MM.1S (cell line): ENCODE measurements at regions not wholly inside any gene's neighbourhood (a gene's known extent, or its start where the extent isn't known, plus 50 kb on each side); places are given as distances from the start of the nearest gene placed in this dataset.

Experiments used
- DNase-seq: peaks from one replicate; pipeline ENCODE4 v3.0.0-alpha.2; 2015
- H2AFZ ChIP-seq: fragments of 300-600 bp; sonication (generic); 2 replicates; pipeline ENCODE4 v1.6.0; 2016; ENCODE audit warnings: antibody characterized with exemption, low read length
- H3F3A ChIP-seq: fragments of 300-600 bp; sonication (generic); 2 replicates; pipeline ENCODE4 v1.6.1; 2016; ENCODE audit warnings: mild to moderate bottlenecking, antibody characterized with exemption, low read length, moderate library complexity, mixed read lengths; ENCODE audit not compliant: insufficient read depth
- H3K27ac ChIP-seq: fragments of 300-600 bp; sonication (generic); 2 replicates; pipeline ENCODE4 v1.5.1; 2016; ENCODE audit warnings: mild to moderate bottlenecking, low read length
- H3K27me3 ChIP-seq: fragments of 300-600 bp; sonication (generic); replicated peaks from 2 replicates; pipeline ENCODE4 v1.6.0; 2016; ENCODE audit warnings: low read length; ENCODE audit not compliant: insufficient read depth
- H3K36me3 ChIP-seq: fragments of 300-600 bp; sonication (generic); replicated peaks from 2 replicates; pipeline ENCODE4 v1.6.1; 2016; ENCODE audit warnings: mild to moderate bottlenecking, low read length, mixed read lengths; ENCODE audit not compliant: insufficient read depth
- H3K4me1 ChIP-seq: fragments of 300-600 bp; sonication (generic); 2 replicates; pipeline ENCODE4 v1.6.1; 2016; ENCODE audit warnings: low read length, mixed read lengths
- H3K4me2 ChIP-seq: fragments of 300-600 bp; sonication (generic); 2 replicates; pipeline ENCODE4 v1.6.0; 2016; ENCODE audit warnings: low read depth, low read length
- H3K4me3 ChIP-seq: fragments of 300-600 bp; sonication (generic); 2 replicates; pipeline ENCODE4 v1.5.1; 2016; ENCODE audit warnings: low read length, mixed read lengths
- H3K79me2 ChIP-seq: fragments of 300-600 bp; sonication (generic); 2 replicates; pipeline ENCODE4 v1.6.1; 2016; ENCODE audit warnings: mixed run types, low read length, mixed read lengths
- H3K9ac ChIP-seq: fragments of 300-600 bp; sonication (generic); 2 replicates; pipeline ENCODE4 v1.6.1; 2016; ENCODE audit warnings: low read length, mixed read lengths
- H3K9me2 ChIP-seq: fragments of 300-600 bp; sonication (generic); replicated peaks from 2 replicates; pipeline ENCODE4 v1.6.1; 2016; ENCODE audit warnings: mild to moderate bottlenecking, low read length, mixed read lengths; ENCODE audit not compliant: insufficient read depth
- H3K9me3 ChIP-seq: fragments of 300-600 bp; sonication (generic); replicated peaks from 2 replicates; pipeline ENCODE4 v1.6.1; 2016; ENCODE audit warnings: mild to moderate bottlenecking, low read length, mixed read lengths; ENCODE audit not compliant: insufficient read depth
- H4K20me1 ChIP-seq: fragments of 300-600 bp; sonication (generic); 2 replicates; pipeline ENCODE4 v1.6.1; 2016; ENCODE audit warnings: mild to moderate bottlenecking, low read length, moderate library complexity, mixed read lengths; ENCODE audit not compliant: insufficient read depth
- EZH2 ChIP-seq: fragments of 300-600 bp; sonication (generic); optimal IDR thresholded peaks from 2 replicates; pipeline ENCODE3; 2017; ENCODE audit warnings: low read depth, mild to moderate bottlenecking, antibody characterized with exemption, low read length, mixed read lengths
- EZH2phosphoT487 ChIP-seq: fragments of 300-600 bp; sonication (generic); IDR thresholded peaks from 2 replicates; pipeline ENCODE4 v1.6.1; 2018; ENCODE audit warnings: antibody characterized with exemption, low read length
- TF ChIP-seq, protein P1 (sequence below): fragments of 300-600 bp; sonication (generic); IDR thresholded peaks from 2 replicates; pipeline ENCODE4 v1.5.1; 2016; ENCODE audit warnings: antibody characterized with exemption, low read length, mixed read lengths

DNA sequence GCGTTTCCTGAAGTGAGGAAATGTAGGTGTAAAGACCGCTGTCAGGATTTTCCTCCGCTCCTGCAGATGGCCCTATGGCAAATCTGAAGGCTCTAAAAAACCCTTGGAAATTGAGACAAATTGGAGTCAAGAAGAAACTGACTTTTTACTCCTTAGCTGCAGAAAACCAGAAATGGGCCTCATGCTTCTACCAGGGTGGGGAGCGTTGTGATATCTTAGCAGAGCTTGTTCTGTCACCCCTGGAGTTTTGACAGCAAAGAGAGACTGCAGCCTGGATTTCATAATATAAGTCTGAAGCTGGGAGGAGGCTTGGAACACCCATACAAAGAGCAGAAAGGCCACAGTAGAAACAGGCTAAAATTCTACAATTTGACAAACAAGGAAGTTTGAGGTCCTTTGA lies 283.0 kb upstream of the PLSCR5 start:
- H3K9me2 ChIP-seq, result no peaks in the 10 kb centered on the region
- no peak overlapping the region for H3K4me2 ChIP-seq
- no peak for DNase-seq
- H3F3A ChIP-seq, result no peaks in the 10 kb centered on the region
- no peak overlapping the region for H2AFZ ChIP-seq
- H3K9ac ChIP-seq, result no peak overlapping the region
- no peaks in the 10 kb centered on the region for H3K27me3 ChIP-seq
- no peaks in the 10 kb centered on the region for H3K4me1 ChIP-seq
- no peak overlapping the region for H3K27ac ChIP-seq
- no peak overlapping the region for H3K4me3 ChIP-seq
- H3K79me2 ChIP-seq, result no peaks in the 10 kb centered on the region
- H3K9me3 ChIP-seq, result no peaks in the 10 kb centered on the region
- no peaks in the 10 kb centered on the region for H3K36me3 ChIP-seq
- H4K20me1 ChIP-seq, result no peaks in the 10 kb centered on the region
- TF ChIP-seq EZH2phosphoT487 (no peak), EZH2 (no peak)
- TF ChIP-seq, protein P1, sequence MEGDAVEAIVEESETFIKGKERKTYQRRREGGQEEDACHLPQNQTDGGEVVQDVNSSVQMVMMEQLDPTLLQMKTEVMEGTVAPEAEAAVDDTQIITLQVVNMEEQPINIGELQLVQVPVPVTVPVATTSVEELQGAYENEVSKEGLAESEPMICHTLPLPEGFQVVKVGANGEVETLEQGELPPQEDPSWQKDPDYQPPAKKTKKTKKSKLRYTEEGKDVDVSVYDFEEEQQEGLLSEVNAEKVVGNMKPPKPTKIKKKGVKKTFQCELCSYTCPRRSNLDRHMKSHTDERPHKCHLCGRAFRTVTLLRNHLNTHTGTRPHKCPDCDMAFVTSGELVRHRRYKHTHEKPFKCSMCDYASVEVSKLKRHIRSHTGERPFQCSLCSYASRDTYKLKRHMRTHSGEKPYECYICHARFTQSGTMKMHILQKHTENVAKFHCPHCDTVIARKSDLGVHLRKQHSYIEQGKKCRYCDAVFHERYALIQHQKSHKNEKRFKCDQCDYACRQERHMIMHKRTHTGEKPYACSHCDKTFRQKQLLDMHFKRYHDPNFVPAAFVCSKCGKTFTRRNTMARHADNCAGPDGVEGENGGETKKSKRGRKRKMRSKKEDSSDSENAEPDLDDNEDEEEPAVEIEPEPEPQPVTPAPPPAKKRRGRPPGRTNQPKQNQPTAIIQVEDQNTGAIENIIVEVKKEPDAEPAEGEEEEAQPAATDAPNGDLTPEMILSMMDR, result no peak

DNA sequence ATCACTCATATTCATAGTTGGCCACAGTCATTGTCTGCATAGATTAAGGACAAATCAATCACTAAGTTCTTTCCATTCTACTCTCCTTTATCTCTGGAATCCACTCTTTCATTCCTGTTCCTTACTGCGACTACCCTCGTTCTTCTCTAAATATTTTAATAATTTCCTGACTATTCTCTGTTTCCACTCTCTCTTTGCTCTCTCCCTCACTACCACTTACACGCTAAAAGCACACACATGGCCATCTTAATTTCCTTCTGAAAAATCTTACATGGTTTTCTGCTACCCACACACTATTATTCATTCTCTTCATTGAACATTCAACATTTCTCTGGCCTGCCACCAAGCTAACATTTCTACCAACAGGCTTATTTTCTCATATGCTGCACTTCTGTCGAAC lies 279.6 kb upstream of the PLSCR5 start:
- no peak overlapping the region for H2AFZ ChIP-seq

DNA sequence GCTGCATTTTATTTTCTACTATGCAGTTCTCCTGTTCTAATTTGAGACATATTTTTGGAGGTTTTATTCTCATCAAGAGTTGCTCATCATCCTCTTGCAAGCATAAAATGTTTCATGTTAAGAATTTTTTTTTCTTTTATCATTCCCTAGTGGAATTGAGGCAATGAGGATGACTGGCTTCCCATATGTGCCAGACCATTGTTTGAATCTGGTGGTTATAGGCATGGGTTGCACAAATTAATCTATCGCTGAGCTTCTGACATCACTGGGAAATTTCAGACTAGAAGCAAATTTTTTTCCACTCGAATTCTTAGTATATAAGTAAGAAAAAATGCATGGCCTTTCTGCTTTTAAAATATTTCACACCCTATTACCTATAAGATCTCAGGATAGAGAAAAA lies 279.1 kb upstream of the PLSCR5 start:
- H3K9ac ChIP-seq, result no peak overlapping the region
- no peak for DNase-seq
- H3K9me2 ChIP-seq, result no peaks in the 10 kb centered on the region
- H3K36me3 ChIP-seq, result no peaks in the 10 kb centered on the region
- H3K79me2 ChIP-seq, result no peaks in the 10 kb centered on the region
- no peak overlapping the region for H3K4me2 ChIP-seq
- no peak for TF ChIP-seq EZH2
- TF ChIP-seq, protein P1, result no peak
- no peak overlapping the region for H3K4me3 ChIP-seq
- no peaks in the 10 kb centered on the region for H3K9me3 ChIP-seq
- no peaks in the 10 kb centered on the region for H3K27me3 ChIP-seq
- H3K27ac ChIP-seq, result no peak overlapping the region
- no peaks in the 10 kb centered on the region for H4K20me1 ChIP-seq
- no peaks in the 10 kb centered on the region for H3K4me1 ChIP-seq
- H3F3A ChIP-seq, result no peaks in the 10 kb centered on the region
- H2AFZ ChIP-seq, result no peak overlapping the region

More for the DNA sequence above, 279.6 kb upstream of the PLSCR5 start:
- Histone ChIP-seq H3K36me3 (no peaks in the 10 kb centered on the region), H3K9me2 (no peaks in the 10 kb centered on the region), H3K4me1 (no peaks in the 10 kb centered on the region), H3K4me2 (no peak overlapping the region), H3K4me3 (no peak overlapping the region), H3K9me3 (no peaks in the 10 kb centered on the region), H4K20me1 (no peaks in the 10 kb centered on the region), H3K9ac (no peak overlapping the region), H3K27ac (no peak overlapping the region), H3K27me3 (no peaks in the 10 kb centered on the region), H3F3A (no peaks in the 10 kb centered on the region), H3K79me2 (no peaks in the 10 kb centered on the region)
- DNase-seq, result no peak
- TF ChIP-seq EZH2phosphoT487 (no peak), EZH2 (no peak)
- TF ChIP-seq, protein P1, result no peak

DNA sequence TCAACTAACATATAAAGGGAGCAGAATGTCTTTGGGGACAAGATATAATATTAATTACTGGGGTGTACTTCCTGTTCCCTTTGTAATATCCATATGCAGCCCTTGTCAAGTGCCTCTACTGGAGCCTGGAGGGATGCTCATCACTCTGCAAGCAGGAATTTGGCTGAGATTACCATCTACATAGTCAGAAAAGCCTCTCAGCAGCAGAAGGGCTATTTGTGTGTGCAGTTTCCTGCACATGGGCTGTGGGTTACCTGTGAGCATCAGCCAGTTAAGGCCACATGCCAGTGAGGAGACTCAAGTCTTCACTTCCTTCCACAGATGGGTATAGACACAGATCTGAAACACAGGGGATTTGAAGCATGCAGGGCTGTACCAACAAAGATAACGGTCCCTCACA lies 278.1 kb upstream of the PLSCR5 start:
- Histone ChIP-seq H3K4me2 (no peak overlapping the region), H3K4me3 (no peak overlapping the region), H3K9ac (no peak overlapping the region), H3K27me3 (no peaks in the 10 kb centered on the region), H3K36me3 (no peaks in the 10 kb centered on the region), H3F3A (no peaks in the 10 kb centered on the region), H3K9me2 (no peaks in the 10 kb centered on the region), H3K79me2 (no peaks in the 10 kb centered on the region), H3K9me3 (no peaks in the 10 kb centered on the region), H3K4me1 (no peaks in the 10 kb centered on the region), H2AFZ (no peak overlapping the region), H4K20me1 (no peaks in the 10 kb centered on the region), H3K27ac (no peak overlapping the region)
- DNase-seq, result no peak
- TF ChIP-seq EZH2 (no peak), EZH2phosphoT487 (no peak)
- TF ChIP-seq, protein P1, result no peak
